ENCODE measurements at regions not wholly inside any gene's neighbourhood (a gene's known extent, or its start where the extent isn't known, plus 50 kb on each side); places are given as distances from the start of the nearest gene placed in this dataset.
"Not testable (repeated sequence)": the region's sequence is repeated elsewhere in the genome, so short reads cannot be mapped to it uniquely, and the experiment has no call there.

DNA sequence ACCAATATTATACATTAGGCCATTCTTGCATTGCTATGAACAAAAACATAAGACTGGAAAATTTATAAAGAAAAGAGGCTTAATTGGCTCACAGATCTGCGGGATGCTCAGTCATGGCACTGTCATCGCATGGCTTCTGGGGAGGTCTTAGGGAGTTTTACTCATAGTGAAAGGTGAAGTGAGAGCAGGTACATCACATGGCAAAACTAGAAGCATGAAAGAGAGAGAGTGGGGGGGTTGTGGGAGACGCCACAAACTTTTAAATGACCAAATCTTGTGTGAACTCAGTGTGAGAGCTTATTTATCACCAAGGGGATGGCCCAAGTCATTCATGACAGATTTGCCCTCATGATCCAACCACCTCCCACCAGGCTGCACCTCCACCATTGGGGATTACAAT is 398.3 kb upstream of the EDIL3 start:
- no peak for DNase-seq

- no peak for DNase-seq
Measured at GRCh38 chr5:84779186-84779585, 394.5 kb upstream of the EDIL3 start.

DNA sequence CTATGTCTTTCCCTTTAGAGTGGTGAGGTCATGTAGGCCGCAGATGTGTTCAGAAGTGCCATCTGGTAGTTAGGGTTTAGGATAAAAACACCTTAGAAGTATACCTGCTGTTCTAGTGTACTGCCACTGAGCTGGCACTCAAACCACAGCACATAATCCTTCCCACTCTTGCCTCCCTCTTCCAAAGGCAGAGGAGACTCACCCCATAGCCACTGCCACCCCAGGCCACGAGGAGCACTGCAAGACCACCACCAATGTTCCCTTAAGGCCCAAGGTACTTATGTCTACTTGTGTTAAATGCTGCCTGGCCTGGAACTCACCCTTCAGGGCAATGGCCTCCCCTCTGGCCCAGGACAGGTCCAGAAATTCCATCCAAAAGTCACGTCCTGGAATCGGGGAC is 379.5 kb upstream of the EDIL3 start:
- no peak for DNase-seq

GRCh38 chr5:84758008-84758407 is 373.3 kb upstream of the EDIL3 start:
- DNase-seq = no peak

DNA sequence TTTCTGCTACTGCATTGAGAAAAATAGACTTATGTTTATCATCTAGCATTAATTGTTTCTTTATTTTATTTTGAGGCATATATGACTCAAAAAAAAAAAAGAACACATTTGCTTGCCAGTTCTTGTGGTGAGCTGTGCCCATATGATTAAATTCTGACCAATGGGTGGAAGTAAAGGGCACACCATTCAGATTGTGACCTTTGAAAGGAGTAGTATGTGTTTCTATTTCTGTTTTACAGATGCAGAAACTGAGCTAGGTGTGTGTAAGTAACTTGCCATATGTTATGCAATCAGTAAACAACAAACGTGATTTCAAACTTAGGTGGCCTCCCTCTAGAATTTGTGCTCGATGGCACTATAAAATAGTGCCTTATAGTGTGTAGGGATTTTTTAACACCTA is 368.1 kb upstream of the EDIL3 start:
- no peak for DNase-seq

DNA sequence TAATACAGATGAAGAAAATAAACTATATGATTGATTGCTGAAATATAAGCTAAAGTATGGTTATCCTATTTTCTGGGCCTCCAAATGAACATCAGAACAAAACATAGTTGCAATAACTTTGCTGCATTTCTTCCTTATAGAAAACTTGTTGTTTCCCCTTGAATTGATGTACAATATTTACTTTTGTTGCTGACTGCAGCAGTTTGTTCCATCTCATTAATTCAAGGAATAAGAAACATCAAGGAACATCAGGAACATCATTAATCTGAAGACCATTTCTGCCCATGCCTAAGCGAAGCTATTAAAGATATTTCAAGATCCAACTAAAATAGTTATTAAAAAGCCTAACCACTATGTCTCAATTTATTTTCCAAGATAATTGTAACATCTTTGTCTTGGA is 363.6 kb upstream of the EDIL3 start:
- DNase-seq = no peak

- DNase-seq = not testable (repeated sequence)
Measured at GRCh38 chr5:84746280-84746679, 361.6 kb upstream of the EDIL3 start.

GRCh38 chr5:84741056-84741455 is 356.4 kb upstream of the EDIL3 start:
- no peak for DNase-seq

DNA sequence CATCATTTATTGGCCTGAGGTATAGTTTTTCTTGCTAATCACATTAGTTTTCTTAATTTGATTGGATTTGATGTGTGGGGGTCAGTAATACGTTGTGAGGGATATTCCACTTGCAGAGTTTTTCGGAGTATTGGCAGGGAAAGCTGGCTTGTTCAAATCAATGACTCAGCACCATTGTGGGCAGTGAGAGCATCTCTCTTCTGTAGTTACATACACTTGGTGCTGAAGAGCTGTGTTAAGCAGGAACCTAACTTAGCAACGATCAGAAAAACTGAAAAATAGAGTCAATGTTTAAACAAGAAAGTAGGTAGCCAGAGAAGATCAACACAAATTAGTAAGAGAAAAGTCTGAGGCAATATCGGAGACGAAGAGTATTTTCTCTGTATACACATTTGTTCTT is 344.6 kb upstream of the EDIL3 start:
- DNase-seq = no peak

DNA sequence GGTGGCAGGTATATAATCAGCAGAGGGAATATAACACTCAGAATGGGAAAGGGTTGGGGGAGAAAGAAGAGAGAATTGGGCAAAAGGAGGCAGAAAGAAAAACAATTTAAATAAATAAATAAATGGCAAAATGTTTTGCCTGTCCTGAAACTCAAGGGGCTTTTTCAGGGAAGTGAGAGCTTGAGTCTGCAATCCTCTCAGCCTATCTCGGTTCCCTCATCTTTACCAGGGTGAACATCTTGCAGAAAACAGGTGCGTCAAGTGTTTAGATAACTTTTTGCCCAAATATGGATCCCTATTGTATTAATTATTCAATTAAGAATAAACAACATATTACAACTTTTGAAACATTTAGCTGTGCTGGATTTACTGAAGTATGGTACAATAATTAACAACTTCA is 343.0 kb upstream of the EDIL3 start:
- DNase-seq = no peak

DNA sequence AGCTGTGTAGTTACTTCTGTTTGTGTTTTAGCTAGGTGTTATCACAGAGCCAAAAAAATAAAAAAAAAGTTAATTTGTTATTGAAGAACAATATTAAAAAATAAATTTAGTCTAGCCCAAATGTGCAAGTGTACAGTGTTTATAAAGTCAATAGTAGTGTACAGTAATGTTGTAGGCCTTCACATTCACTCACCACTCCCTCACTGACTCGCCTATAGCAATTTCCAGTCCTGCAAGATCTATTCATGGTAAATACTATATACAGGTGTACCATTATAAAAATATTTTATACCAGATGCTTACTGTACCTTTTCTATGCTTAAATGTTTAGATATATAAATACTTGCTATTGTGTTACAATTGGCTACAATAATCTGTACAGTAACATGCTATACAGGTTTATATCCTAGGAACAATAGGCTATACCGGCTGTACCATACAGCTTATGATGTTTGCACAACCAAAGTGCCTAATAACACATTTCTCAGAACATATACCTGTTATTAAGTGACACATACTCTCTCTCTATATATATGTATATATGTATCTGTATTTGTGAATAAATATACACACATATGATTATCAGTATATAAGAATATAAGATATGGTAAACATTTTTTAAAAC is 341.4 kb upstream of the EDIL3 start:
- DNase-seq = no peak

DNA sequence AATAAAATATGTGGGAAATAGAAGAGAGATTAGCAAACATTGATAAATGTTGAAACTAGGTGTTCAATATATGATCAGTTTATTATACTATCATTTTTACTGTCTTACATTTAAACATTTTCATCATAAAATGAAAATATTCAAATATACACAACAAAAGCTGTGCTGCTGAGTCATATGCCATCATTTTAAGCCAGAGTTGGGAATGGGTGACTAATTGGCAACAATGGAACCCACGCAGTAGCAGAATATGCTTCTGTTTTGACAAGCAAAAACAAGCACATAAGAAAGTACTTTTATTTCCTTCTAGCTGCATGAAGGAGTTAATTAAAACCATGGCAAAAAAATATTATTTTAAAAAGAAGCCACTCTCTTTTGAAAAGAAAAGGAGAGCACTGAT is 340.0 kb upstream of the EDIL3 start:
- DNase-seq = no peak

GRCh38 chr5:84724181-84724580 is 339.5 kb upstream of the EDIL3 start:
- no peak for DNase-seq

DNA sequence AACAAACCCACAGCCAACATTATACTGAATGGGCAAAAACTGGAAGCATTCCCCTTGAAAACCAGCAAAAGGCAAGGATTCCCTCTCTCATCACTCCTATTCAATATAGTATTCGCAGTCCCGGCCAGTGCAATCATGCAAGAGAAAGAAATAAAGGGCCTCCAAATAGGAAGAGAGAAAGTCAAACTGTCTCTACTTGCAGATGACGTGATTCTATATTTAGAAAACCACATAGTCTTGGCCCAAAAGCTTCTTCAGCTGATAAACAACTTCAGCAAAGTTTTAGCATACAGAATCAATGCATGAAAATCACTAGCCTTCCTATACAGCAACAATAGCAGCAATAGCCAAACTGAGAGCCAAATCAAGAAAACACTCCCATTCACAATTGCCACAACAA is 333.7 kb upstream of the EDIL3 start:
- no peak for DNase-seq

DNA sequence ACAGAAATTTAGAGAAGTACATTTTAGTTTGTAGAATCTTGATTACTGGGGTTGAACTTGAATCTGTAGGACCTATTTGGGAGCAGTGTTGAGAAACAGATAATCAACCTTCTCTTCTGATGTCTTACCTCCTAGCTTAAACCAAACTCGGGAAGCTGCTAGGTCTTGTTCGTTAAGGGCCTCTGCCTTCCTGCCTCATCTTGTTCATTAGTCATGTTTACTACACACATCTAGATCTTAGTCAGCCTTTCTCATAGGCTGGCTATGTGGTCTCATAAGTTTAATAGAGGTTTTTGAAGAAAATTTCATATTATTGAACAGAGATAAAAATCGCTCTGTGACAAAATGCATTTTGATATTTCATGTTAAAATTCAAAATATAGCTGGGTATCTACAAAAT is 331.0 kb upstream of the EDIL3 start:
- no peak for DNase-seq

- DNase-seq = no peak
Measured at GRCh38 chr5:84715091-84715490, 330.4 kb upstream of the EDIL3 start.

DNA sequence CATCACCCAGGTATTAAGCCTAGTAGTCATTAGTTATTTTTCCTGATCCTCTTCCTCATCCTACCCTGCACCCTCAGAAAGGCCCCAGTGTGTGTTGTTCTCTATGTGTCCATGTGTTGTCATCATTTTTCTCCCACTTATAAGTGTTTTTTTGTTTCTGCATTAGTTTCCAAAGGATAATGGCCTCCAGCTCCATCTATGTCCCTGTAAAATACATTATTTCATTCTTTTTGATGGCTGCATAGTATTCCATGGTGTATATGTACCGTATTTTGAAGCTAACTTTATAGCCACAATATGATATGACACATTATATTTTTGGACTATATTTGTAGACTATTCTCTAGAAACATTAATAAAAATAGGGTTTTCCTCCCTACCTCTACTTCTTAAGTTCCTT is 324.4 kb upstream of the EDIL3 start:
- no peak for DNase-seq

DNA sequence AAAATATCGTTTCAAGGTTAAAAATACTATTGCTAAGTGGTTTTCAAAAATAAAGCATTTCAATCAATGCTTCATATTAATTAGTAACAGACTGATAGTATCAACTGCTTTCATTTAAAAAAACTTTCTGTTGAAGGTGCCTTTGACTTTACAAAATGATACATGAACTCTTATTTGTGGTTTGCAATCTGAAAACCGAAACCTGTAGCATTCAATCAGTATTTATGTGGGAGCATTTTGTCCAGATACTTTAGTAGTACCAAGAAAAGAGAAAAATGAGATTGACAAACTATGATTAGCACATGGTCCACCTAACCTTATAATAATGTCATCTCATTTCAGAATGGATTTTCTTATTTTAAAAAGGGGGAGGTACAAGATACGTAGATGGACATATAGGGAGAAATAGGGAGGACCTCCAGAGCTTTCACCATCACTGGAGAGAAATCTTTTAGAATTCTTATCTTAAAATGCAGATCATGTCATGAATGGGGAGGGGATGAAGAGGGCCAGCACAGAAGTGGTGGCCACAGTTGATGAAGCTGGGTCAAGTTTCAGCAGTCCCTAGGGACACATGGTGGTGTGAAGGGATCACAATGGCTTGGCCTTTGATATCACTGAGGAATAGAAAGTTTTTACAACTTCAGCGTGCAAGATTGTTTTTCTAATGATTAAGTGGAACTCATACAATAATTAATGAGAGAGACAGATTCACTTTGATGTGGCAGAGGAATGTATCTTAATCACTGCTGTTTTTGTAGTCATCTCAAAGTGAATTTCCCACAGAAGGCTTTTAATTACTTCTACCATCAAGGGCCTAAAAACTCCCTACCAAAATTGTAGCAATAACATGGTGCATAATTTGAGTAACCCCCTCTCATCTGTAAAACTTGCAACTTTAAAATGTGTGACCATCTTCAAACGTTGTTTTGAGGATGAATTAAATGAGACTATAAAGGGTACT is 322.3 kb upstream of the EDIL3 start:
- no peak for DNase-seq

GRCh38 chr5:84700545-84700944 is 315.9 kb upstream of the EDIL3 start:
- DNase-seq = not testable (repeated sequence)

DNA sequence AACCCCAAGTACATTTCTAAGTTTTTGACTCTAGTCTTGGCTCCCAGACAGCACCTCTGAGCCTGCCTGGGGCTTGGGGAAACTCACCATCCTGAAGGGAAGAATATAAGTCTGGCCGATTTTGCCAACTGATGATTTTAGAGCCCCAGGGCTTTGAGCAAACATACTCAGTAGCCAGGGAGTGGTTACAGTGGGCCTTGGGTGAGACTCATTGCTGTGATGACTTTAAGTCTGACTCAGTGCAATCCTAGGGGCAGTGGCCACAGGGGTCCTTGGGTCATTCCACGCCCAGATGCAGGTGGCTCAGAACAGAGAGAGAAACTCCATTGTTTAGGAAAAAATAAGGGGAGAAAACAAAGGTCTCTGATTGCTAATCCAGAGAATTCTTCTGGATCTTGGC is 312.0 kb upstream of the EDIL3 start:
- DNase-seq = no peak

GRCh38 chr5:84695330-84695729 is 310.6 kb upstream of the EDIL3 start:
- no peak for DNase-seq

DNA sequence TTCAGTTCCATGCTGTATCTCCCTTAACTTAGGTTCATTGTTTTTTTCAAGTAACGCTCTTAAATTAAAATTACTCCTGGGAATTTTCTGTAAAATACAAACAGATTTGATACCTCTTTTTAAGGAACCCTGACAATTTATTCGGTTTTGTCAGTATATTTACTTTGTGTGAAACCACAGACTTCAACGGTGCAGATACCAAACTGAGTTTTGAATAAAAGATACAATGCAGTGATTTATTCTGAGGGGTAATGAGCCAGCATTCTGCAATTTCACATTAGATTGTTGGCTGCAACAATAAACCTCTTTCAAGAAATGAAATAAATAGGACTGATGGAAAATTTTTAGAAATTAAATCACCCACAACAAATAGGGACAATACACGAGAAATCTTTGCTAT is 308.6 kb upstream of the EDIL3 start:
- no peak for DNase-seq

DNA sequence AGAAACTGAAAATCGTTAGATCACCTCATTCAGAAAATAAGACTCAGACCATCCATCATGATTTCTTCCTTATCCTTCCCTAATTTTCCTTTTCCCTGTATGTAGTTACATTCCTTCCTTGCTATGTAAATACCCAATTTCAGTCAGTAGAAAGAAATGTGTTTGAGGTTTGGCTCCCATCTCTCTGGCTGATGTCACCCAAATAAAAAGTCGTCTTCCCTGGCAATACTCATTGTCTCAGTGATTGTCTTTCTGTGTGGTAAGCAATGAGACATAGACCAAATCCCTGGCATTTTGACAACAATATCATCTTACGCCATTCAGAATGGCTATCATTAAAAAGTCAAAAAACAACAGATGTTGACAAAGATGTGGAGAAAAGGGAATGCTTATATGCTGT is 303.9 kb upstream of the EDIL3 start:
- DNase-seq = no peak

- no peak for DNase-seq
Measured at GRCh38 chr5:84685121-84685894, 300.6 kb upstream of the EDIL3 start.
